ENCODE measurements at regions not wholly inside any gene's neighbourhood (a gene's known extent, or its start where the extent isn't known, plus 50 kb on each side); places are given as distances from the start of the nearest gene placed in this dataset.
A peak's percentile ranks its signal among the peaks of the same experiment; 100 is the strongest.

DNA sequence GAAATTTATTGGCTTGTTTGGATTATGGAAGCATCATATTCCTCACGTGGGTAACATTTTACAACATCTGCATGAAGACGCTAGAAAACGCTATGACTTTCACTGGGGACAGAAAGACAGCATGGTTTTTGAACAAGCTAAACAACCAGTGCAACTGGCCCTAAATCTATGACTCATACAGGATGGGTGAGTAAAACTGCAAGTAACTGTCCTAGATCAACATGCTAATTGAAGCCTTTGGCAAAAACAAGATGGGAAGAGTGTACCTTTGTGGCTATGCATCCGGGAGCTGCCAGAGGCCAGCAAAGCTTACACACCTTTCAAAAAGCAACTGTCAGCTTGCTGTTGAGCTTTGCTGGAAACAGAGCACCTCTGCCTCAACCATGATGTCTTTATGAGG lies 1096.0 kb upstream of the DDX18 start:
- no peak overlapping the region for H3K4me3 ChIP-seq (replicated peaks in 1 of 2; ENCODE audit: low read depth in 2 of 2, low read length in 2 of 2)
- TF ChIP-seq, protein P1, sequence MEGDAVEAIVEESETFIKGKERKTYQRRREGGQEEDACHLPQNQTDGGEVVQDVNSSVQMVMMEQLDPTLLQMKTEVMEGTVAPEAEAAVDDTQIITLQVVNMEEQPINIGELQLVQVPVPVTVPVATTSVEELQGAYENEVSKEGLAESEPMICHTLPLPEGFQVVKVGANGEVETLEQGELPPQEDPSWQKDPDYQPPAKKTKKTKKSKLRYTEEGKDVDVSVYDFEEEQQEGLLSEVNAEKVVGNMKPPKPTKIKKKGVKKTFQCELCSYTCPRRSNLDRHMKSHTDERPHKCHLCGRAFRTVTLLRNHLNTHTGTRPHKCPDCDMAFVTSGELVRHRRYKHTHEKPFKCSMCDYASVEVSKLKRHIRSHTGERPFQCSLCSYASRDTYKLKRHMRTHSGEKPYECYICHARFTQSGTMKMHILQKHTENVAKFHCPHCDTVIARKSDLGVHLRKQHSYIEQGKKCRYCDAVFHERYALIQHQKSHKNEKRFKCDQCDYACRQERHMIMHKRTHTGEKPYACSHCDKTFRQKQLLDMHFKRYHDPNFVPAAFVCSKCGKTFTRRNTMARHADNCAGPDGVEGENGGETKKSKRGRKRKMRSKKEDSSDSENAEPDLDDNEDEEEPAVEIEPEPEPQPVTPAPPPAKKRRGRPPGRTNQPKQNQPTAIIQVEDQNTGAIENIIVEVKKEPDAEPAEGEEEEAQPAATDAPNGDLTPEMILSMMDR (IDR thresholded peaks at IDR 0.05; ENCODE audit: low read depth, low read length) = no peak
- no peak for DNase-seq (ENCODE audit: low read depth in 2 of 2)

DNA sequence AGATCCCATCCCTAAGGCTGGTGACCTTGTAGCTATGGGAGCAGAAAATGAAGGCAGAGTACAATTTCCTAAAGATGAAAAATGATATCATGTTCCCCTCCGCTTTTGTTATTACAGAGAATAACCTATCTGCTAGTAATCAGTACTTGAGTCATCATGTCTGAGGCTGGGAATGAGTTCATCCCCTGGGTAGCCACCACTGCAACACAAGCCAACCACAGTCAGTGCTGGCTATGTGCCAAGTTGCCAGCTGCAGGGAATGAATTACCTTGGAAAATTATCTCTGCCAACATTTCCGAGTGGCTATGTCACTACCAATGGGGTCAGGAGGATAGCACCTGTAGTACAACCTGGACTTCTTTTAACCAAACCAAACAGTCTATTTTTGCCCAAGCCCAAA lies 1094.7 kb upstream of the DDX18 start:
- no peak overlapping the region for H3K4me3 ChIP-seq (replicated peaks in 1 of 2; ENCODE audit: low read depth in 2 of 2, low read length in 2 of 2)
- peak in 1 of 2 donors; percentile 24 for DNase-seq (ENCODE audit: low read depth in 2 of 2)
- TF ChIP-seq, protein P1 (IDR thresholded peaks at IDR 0.05; ENCODE audit: low read depth, low read length) = no peak

DNA sequence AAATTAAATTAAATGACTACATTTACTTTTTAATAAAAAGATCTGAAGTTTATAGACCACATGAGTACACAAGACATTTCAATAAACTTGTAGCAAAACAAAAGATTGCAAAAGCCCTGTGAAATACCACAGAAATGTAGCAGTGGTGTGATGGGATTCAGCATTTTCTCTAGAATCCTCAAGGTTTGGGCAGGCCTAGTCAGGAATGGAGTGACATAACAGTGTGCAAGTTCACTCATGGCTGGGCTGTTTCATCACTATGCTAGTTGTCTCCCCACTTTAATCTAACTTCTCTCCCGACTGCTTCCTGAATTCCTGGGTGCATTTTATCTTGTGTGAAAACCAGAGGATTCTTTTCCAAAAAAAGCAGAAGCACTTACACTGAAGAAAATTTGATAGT lies 1089.9 kb upstream of the DDX18 start:
- no peak for DNase-seq (ENCODE audit: low read depth in 2 of 2)
- TF ChIP-seq, protein P1 (IDR thresholded peaks at IDR 0.05; ENCODE audit: low read depth, low read length) = no peak
- no peak overlapping the region for H3K4me3 ChIP-seq (replicated peaks in 1 of 2; ENCODE audit: low read depth in 2 of 2, low read length in 2 of 2)

GRCh38 chr2:116732322-116732721 lies 1082.2 kb upstream of the DDX18 start:
- DNase-seq (ENCODE audit: low read depth in 2 of 2) = no peak
- H3K4me3 ChIP-seq (replicated peaks in 1 of 2; ENCODE audit: low read depth in 2 of 2, low read length in 2 of 2) = no peak overlapping the region
- TF ChIP-seq, protein P1 (IDR thresholded peaks at IDR 0.05; ENCODE audit: low read depth, low read length) = no peak

GRCh38 chr2:116733699-116734098 lies 1080.8 kb upstream of the DDX18 start:
- TF ChIP-seq, protein P1 (IDR thresholded peaks at IDR 0.05; ENCODE audit: low read depth, low read length) = no peak
- no peak for DNase-seq (ENCODE audit: low read depth in 2 of 2)
- no peak overlapping the region for H3K4me3 ChIP-seq (replicated peaks in 1 of 2; ENCODE audit: low read depth in 2 of 2, low read length in 2 of 2)

GRCh38 chr2:116737951-116738350 lies 1076.5 kb upstream of the DDX18 start:
- no peak overlapping the region for H3K4me3 ChIP-seq (replicated peaks in 1 of 2; ENCODE audit: low read depth in 2 of 2, low read length in 2 of 2)
- DNase-seq (ENCODE audit: low read depth in 2 of 2) = no peak

GRCh38 chr2:116747103-116747502 lies 1067.4 kb upstream of the DDX18 start:
- DNase-seq (ENCODE audit: low read depth in 2 of 2) = no peak
- no peak overlapping the region for H3K4me3 ChIP-seq (replicated peaks in 1 of 2; ENCODE audit: low read depth in 2 of 2, low read length in 2 of 2)
- TF ChIP-seq, protein P1 (IDR thresholded peaks at IDR 0.05; ENCODE audit: low read depth, low read length) = no peak

More at GRCh38 chr2:116737951-116738350, 1076.5 kb upstream of the DDX18 start:
- TF ChIP-seq, protein P1 (IDR thresholded peaks at IDR 0.05; ENCODE audit: low read depth, low read length) = no peak

Data from cardiac fibroblast (primary cell).